HFFc6 (cell line): ENCODE measurements at regions not wholly inside any gene's neighbourhood (a gene's known extent, or its start where the extent isn't known, plus 50 kb on each side); places are given as distances from the start of the nearest gene placed in this dataset.

Experiments used
- DNase-seq: peaks from one replicate; pipeline ENCODE4 v3.0.0-alpha.2; 2018
- H3K27ac Mint-ChIP-seq: 2 replicates; pipeline ENCODE4 v1.8.0; 2020; ENCODE audit warnings: mild to moderate bottlenecking, mixed read lengths
- H3K27me3 Mint-ChIP-seq: 2 replicates; pipeline ENCODE4 v1.8.0; 2021; ENCODE audit warnings: mild to moderate bottlenecking, moderate library complexity, mixed read lengths; ENCODE audit not compliant: insufficient read depth
- H3K36me3 Mint-ChIP-seq: 2 replicates; pipeline ENCODE4 v1.8.0; 2021; ENCODE audit warnings: low read depth, mixed read lengths
- H3K4me1 Mint-ChIP-seq: 2 replicates; pipeline ENCODE4 v1.8.0; 2020; ENCODE audit warnings: low read depth, mixed read lengths
- H3K4me3 Mint-ChIP-seq: 2 replicates; pipeline ENCODE4 v1.8.0; 2020; ENCODE audit warnings: mild to moderate bottlenecking, moderate library complexity, mixed read lengths
- H3K9me3 Mint-ChIP-seq: 2 replicates; pipeline ENCODE4 v1.8.0; 2020; ENCODE audit warnings: mild to moderate bottlenecking, mixed read lengths
- TF ChIP-seq, protein P1 (sequence below): fragments of 200-600 bp; sonication (generic); IDR thresholded peaks from 2 replicates; pipeline ENCODE4 v1.5.0; 2021; ENCODE audit warnings: antibody characterized with exemption, mild to moderate bottlenecking

GRCh38 chr20:11651138-11651537 lies 266.6 kb upstream of the BTBD3 start:
- H3K27me3 Mint-ChIP-seq: no peaks in the 10 kb centered on the region
- H3K4me3 Mint-ChIP-seq: no peak overlapping the region
- TF ChIP-seq, protein P1, sequence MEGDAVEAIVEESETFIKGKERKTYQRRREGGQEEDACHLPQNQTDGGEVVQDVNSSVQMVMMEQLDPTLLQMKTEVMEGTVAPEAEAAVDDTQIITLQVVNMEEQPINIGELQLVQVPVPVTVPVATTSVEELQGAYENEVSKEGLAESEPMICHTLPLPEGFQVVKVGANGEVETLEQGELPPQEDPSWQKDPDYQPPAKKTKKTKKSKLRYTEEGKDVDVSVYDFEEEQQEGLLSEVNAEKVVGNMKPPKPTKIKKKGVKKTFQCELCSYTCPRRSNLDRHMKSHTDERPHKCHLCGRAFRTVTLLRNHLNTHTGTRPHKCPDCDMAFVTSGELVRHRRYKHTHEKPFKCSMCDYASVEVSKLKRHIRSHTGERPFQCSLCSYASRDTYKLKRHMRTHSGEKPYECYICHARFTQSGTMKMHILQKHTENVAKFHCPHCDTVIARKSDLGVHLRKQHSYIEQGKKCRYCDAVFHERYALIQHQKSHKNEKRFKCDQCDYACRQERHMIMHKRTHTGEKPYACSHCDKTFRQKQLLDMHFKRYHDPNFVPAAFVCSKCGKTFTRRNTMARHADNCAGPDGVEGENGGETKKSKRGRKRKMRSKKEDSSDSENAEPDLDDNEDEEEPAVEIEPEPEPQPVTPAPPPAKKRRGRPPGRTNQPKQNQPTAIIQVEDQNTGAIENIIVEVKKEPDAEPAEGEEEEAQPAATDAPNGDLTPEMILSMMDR: no peak
- H3K9me3 Mint-ChIP-seq: peaks cover 11% of the 10 kb centered on the region
- DNase-seq: no peak
- no peak overlapping the region for H3K27ac Mint-ChIP-seq
- H3K36me3 Mint-ChIP-seq: no peaks in the 10 kb centered on the region
- H3K4me1 Mint-ChIP-seq: no peaks in the 10 kb centered on the region

GRCh38 chr20:11651647-11652046 lies 266.0 kb upstream of the BTBD3 start:
- no peaks in the 10 kb centered on the region for H3K36me3 Mint-ChIP-seq
- H3K27me3 Mint-ChIP-seq: no peaks in the 10 kb centered on the region
- no peaks in the 10 kb centered on the region for H3K4me1 Mint-ChIP-seq
- no peak overlapping the region for H3K27ac Mint-ChIP-seq
- DNase-seq: no peak
- peaks cover 11% of the 10 kb centered on the region for H3K9me3 Mint-ChIP-seq
- H3K4me3 Mint-ChIP-seq: no peak overlapping the region
- TF ChIP-seq, protein P1: no peak

DNA sequence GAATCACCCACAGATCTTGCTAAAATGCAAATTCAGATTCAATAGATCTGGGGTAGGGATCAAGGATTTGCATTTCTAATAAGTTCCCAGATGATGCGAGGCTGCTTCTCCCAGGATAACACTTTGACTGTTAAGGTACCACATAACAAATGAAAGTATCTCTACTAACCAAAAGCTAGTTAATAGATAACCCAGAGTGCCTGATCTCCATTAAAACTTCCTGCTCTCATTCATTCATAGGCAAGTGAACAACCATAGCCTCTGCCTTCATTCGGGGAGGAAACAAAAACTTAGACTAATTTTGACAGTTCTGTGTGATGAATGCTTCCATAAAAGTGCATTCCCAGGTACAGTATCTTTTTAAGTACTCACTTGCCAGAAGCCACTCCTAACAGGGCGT lies 265.6 kb upstream of the BTBD3 start:
- Mint-ChIP-seq H3K27me3 (no peaks in the 10 kb centered on the region), H3K4me1 (no peaks in the 10 kb centered on the region), H3K9me3 (peaks cover 11% of the 10 kb centered on the region), H3K4me3 (no peak overlapping the region), H3K36me3 (no peaks in the 10 kb centered on the region), H3K27ac (no peak overlapping the region)
- TF ChIP-seq, protein P1: no peak
- DNase-seq: no peak

DNA sequence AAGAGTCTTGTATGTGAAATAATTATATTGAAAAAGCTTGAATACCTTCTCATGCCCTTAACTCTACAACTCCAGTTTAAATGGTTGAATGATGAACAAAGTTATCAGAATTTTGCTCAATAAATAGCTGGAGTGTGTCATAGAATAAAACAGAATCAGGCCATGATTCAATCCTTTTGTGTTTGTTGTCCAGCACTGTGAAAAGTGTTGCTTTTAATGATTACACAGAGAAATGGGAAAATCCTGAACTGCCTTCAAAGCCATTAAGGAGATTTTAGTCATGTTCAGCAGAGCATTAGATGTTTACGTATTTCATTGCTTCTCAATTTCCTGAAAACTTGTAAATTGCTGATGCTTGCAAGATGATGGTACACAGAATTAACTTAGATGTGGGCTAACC lies 262.9 kb upstream of the BTBD3 start:
- TF ChIP-seq, protein P1: no peak
- Mint-ChIP-seq H3K4me1 (no peaks in the 10 kb centered on the region), H3K27ac (no peak overlapping the region), H3K36me3 (no peaks in the 10 kb centered on the region), H3K4me3 (no peak overlapping the region), H3K9me3 (peaks cover 7% of the 10 kb centered on the region), H3K27me3 (no peaks in the 10 kb centered on the region)
- DNase-seq: no peak

DNA sequence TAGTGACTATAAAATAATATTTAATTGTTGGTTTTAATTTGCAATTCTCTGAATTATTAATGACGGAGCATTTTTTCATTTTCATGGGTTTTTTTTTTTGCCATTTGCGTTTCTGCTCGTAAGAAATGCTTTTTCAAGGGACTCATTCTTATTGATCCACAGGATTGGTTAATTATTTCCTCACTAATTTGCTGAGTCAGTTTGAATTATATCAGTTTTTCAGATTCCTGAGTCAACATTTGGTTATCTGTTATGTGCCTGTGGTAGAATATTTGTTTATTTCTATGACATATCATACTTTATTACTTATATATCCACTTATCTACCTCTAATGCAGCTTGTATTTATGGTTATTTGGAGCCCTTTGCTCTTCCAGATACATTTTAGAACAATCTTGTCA lies 257.0 kb upstream of the BTBD3 start:
- Mint-ChIP-seq H3K27me3 (no peaks in the 10 kb centered on the region), H3K9me3 (no peaks in the 10 kb centered on the region; the same call in 1 of the 2 replicates), H3K36me3 (no peaks in the 10 kb centered on the region), H3K4me3 (no peak overlapping the region), H3K27ac (no peak overlapping the region), H3K4me1 (no peaks in the 10 kb centered on the region)
- TF ChIP-seq, protein P1: no peak
- no peak for DNase-seq

DNA sequence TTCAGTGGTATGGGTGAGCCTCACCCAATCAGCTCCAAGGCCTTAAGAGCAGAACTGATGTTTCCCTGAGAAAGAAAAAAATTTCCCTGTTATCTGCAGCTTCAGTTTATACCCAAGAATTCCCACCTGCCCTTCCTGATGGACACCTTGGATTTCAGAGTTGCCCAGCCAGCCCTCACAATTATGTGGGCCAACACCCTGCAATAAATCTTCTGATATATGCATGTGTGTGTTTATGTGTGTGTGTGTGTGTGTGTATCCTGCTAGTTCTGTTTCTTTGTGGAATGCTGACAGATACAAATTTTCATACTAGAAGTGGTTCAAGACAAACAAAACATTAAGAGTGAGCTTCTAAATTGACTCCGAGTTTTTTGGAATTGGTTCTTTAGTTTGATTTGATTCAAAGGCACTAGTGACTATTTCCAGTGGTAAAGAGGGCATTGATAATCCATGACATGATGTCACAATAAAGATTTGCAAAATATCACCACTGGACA lies 246.6 kb upstream of the BTBD3 start:
- TF ChIP-seq, protein P1: no peak
- DNase-seq: no peak
- H3K27me3 Mint-ChIP-seq: peaks cover 3% of the 10 kb centered on the region
- H3K4me3 Mint-ChIP-seq: no peak overlapping the region
- no peak overlapping the region for H3K27ac Mint-ChIP-seq
- H3K9me3 Mint-ChIP-seq: 0 out of 2 replicates have a peak, but pooled peaks cover 3% of the 10 kb centered on the region
- no peaks in the 10 kb centered on the region for H3K4me1 Mint-ChIP-seq
- no peaks in the 10 kb centered on the region for H3K36me3 Mint-ChIP-seq
